Stimulated activated naive CD8-positive, alpha-beta T cell treated with anti-CD3 and anti-CD28 coated beads, Interleukin-15, Interleukin-2, amounts not matched to agents 100 ng/mL and 50 ng/mL, for 24 hours (primary cell): ENCODE measurements at regions not wholly inside any gene's neighbourhood (a gene's known extent, or its start where the extent isn't known, plus 50 kb on each side); places are given as distances from the start of the nearest gene placed in this dataset.

Source experiments
- H3K27ac Mint-ChIP-seq: one replicate; pipeline ENCODE4 v1.8.0; 2021; ENCODE audit warnings: mild to moderate bottlenecking, mixed read lengths
- H3K27me3 Mint-ChIP-seq: one replicate; pipeline ENCODE4 v1.8.0; 2021; ENCODE audit warnings: mixed read lengths
- H3K36me3 Mint-ChIP-seq: one replicate; pipeline ENCODE4 v1.8.0; 2021; ENCODE audit warnings: low read depth, mixed read lengths
- H3K4me1 Mint-ChIP-seq: one replicate; pipeline ENCODE4 v1.8.0; 2021; ENCODE audit warnings: low read depth, mixed read lengths
- H3K4me3 Mint-ChIP-seq: one replicate; pipeline ENCODE4 v1.8.0; 2021; ENCODE audit warnings: mild to moderate bottlenecking, mixed read lengths
- H3K9me3 Mint-ChIP-seq: one replicate; pipeline ENCODE4 v1.8.0; 2021; ENCODE audit warnings: mixed read lengths

DNA sequence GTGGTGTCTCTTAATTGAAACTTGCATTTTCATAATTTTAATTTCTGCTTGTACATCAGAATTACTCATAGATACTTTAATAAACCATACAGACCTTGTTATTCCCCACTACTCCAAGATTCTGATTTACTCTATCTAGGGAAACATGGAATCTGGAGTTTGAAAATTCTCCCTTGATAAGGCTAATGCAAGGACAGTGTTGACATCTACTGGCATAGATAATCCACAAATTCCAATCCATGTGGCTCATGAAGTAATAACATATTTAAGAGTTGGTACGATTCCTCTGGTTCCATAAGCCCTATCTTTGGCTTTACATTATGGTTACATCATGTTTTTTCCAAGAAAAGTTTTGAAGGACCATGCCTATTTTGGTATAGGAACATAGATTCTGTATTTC is 759.2 kb downstream of the TLR4 start:
- no peak overlapping the region for H3K27ac Mint-ChIP-seq
- no peaks in the 10 kb centered on the region for H3K36me3 Mint-ChIP-seq
- no peaks in the 10 kb centered on the region for H3K9me3 Mint-ChIP-seq

GRCh38 chr9:118473521-118473920 is 769.3 kb downstream of the TLR4 start:
- Mint-ChIP-seq H3K9me3 (peaks cover 3% of the 10 kb centered on the region), H3K4me1 (no peaks in the 10 kb centered on the region), H3K4me3 (no peak overlapping the region), H3K27ac (no peak overlapping the region), H3K27me3 (no peaks in the 10 kb centered on the region), H3K36me3 (no peaks in the 10 kb centered on the region)

More for the DNA sequence above, 759.2 kb downstream of the TLR4 start:
- Mint-ChIP-seq H3K4me1 (no peaks in the 10 kb centered on the region), H3K4me3 (no peak overlapping the region), H3K27me3 (no peaks in the 10 kb centered on the region)

GRCh38 chr9:118478752-118479151 is 774.5 kb downstream of the TLR4 start:
- H3K27ac Mint-ChIP-seq, result no peak overlapping the region
- H3K4me1 Mint-ChIP-seq, result no peaks in the 10 kb centered on the region
- H3K9me3 Mint-ChIP-seq, result peaks cover 6% of the 10 kb centered on the region
- no peaks in the 10 kb centered on the region for H3K36me3 Mint-ChIP-seq
- H3K4me3 Mint-ChIP-seq, result no peak overlapping the region
- H3K27me3 Mint-ChIP-seq, result no peaks in the 10 kb centered on the region

GRCh38 chr9:118482306-118482705 is 778.1 kb downstream of the TLR4 start:
- no peak overlapping the region for H3K27ac Mint-ChIP-seq
- peaks cover 7% of the 10 kb centered on the region for H3K9me3 Mint-ChIP-seq
- H3K36me3 Mint-ChIP-seq, result no peaks in the 10 kb centered on the region
- no peaks in the 10 kb centered on the region for H3K4me1 Mint-ChIP-seq
- H3K4me3 Mint-ChIP-seq, result no peak overlapping the region
- H3K27me3 Mint-ChIP-seq, result no peaks in the 10 kb centered on the region

GRCh38 chr9:118483677-118484076 is 779.5 kb downstream of the TLR4 start:
- H3K9me3 Mint-ChIP-seq, result peaks cover 15% of the 10 kb centered on the region
- no peaks in the 10 kb centered on the region for H3K4me1 Mint-ChIP-seq
- H3K27me3 Mint-ChIP-seq, result no peaks in the 10 kb centered on the region
- H3K4me3 Mint-ChIP-seq, result no peak overlapping the region
- H3K27ac Mint-ChIP-seq, result no peak overlapping the region
- no peaks in the 10 kb centered on the region for H3K36me3 Mint-ChIP-seq

DNA sequence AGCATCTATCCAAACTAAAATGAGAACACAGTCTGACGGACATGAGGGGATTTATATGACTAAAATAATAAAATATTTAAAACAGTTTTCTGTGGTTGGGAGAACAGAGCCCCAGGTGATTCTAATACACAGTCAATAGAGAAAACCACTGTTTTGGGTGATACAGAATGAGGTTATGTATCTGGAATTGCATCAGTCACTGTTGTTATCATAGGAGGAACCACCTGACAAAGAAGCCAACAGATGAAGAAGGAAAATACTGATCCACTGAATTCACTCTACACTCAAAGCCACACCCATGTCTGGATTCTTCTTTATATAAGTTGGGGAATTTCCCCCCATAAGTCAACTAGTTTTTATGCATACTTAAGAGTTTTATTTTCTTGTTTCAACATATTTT is 799.0 kb downstream of the TLR4 start:
- no peaks in the 10 kb centered on the region for H3K27me3 Mint-ChIP-seq
- H3K4me3 Mint-ChIP-seq, result no peak overlapping the region
- peaks cover 14% of the 10 kb centered on the region for H3K9me3 Mint-ChIP-seq
- no peaks in the 10 kb centered on the region for H3K36me3 Mint-ChIP-seq
- no peaks in the 10 kb centered on the region for H3K4me1 Mint-ChIP-seq
- no peak overlapping the region for H3K27ac Mint-ChIP-seq

- Mint-ChIP-seq H3K27me3 (no peaks in the 10 kb centered on the region), H3K4me1 (no peaks in the 10 kb centered on the region), H3K36me3 (no peaks in the 10 kb centered on the region), H3K9me3 (peaks cover 8% of the 10 kb centered on the region), H3K27ac (no peak overlapping the region), H3K4me3 (no peak overlapping the region)
Measured at GRCh38 chr9:118510711-118511110, 806.5 kb downstream of the TLR4 start.

- Mint-ChIP-seq H3K27me3 (no peaks in the 10 kb centered on the region), H3K27ac (no peak overlapping the region), H3K4me3 (no peak overlapping the region), H3K4me1 (no peaks in the 10 kb centered on the region), H3K9me3 (peaks cover 7% of the 10 kb centered on the region), H3K36me3 (no peaks in the 10 kb centered on the region)
Measured at GRCh38 chr9:118515947-118516346, 811.7 kb downstream of the TLR4 start.

DNA sequence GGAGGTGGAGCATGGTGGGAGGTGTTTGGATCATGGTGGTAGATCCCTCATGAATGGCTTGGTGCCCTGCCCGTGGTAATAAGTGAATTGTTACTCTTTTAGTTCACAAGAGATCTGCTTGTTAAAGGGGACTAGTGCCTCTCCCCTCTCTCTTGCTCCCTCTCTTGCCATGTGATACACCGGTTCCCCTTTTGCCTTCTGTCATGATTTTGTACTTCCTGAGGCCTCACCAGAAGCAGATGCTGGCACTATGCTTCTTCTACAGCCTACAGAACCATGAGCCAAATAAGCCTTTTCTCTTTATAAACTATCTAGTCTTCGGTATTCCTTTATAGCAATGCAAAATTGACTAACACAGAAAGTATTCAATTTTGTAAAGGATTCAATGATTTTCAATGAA is 817.1 kb downstream of the TLR4 start:
- peaks cover 4% of the 10 kb centered on the region for H3K27me3 Mint-ChIP-seq
- no peak overlapping the region for H3K4me3 Mint-ChIP-seq
- no peaks in the 10 kb centered on the region for H3K9me3 Mint-ChIP-seq
- no peaks in the 10 kb centered on the region for H3K4me1 Mint-ChIP-seq
- no peak overlapping the region for H3K27ac Mint-ChIP-seq
- H3K36me3 Mint-ChIP-seq, result no peaks in the 10 kb centered on the region

DNA sequence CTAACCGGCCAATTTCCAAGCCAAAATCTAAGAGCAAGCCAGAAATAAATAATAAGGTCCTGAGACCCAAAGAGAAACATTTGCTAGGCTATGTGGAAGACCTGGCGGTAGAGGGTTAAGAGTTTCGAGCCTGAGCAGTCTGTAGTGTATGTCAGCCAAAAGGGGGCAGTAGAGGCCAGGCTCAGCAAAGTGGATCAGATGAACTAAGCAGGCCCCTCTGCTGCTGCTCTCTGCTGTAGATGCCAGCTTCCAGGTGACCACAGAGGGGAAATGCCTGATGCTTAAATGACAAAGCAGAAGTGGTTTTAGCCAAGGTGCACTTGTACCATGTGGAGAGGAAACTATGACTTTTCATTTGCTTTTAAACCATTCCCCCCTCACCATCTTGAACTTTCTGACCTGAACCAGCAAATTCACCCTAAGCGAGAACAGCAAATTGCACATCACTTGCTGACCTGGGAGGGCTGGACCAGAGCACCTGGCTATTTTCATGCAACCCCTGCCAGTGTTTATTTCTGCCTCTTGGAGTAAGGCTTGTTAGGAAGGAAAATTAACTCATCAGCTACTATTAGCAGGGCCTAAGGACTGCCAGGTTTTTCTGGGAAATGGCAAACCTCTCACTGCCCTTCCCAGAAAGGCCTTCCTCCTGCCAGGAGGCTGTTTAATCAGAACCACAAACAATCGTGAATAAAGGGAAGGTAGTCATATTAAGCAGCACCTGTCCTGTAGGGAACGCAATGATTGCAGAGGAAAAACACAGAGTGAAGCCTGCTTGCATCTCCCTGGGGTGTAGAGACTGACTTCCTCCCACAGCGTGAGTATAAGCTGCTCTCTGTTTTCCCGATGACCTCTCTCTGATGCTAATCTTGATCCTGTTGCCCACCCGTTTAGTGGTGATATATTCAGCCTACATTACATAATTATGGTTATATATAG is 818.2 kb downstream of the TLR4 start:
- H3K36me3 Mint-ChIP-seq, result no peaks in the 10 kb centered on the region
- H3K27me3 Mint-ChIP-seq, result peaks cover 4% of the 10 kb centered on the region
- H3K4me1 Mint-ChIP-seq, result no peaks in the 10 kb centered on the region
- H3K4me3 Mint-ChIP-seq, result no peak overlapping the region
- no peaks in the 10 kb centered on the region for H3K9me3 Mint-ChIP-seq
- no peak overlapping the region for H3K27ac Mint-ChIP-seq

- no peak overlapping the region for H3K4me3 Mint-ChIP-seq
- H3K4me1 Mint-ChIP-seq, result no peaks in the 10 kb centered on the region
- H3K27me3 Mint-ChIP-seq, result no peaks in the 10 kb centered on the region
- no peaks in the 10 kb centered on the region for H3K36me3 Mint-ChIP-seq
- H3K27ac Mint-ChIP-seq, result no peak overlapping the region
- H3K9me3 Mint-ChIP-seq, result no peaks in the 10 kb centered on the region
Measured at GRCh38 chr9:118527261-118527660, 823.1 kb downstream of the TLR4 start.

DNA sequence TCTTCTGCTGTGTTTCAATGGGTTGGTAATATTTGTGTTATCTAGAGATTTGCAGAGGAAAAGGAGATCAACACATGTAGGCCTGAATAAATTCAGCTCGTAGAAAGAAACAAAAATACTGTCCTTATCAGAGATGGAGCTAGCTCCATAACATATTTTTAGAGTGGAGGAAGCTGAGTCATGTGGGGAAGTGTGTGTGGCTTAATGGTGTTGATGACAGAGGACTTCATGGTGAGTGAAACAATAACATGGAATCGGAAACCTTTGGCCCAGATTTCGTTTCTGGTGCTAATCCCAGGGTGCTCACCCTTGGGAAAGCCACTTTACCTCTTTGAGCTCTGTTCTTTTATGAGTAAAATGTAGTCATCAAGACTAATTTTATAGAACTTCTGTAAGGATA is 825.0 kb downstream of the TLR4 start:
- H3K4me1 Mint-ChIP-seq, result no peaks in the 10 kb centered on the region
- no peak overlapping the region for H3K4me3 Mint-ChIP-seq
- peaks cover 4% of the 10 kb centered on the region for H3K9me3 Mint-ChIP-seq
- no peaks in the 10 kb centered on the region for H3K27me3 Mint-ChIP-seq
- H3K36me3 Mint-ChIP-seq, result no peaks in the 10 kb centered on the region
- H3K27ac Mint-ChIP-seq, result no peak overlapping the region

- Mint-ChIP-seq H3K36me3 (no peaks in the 10 kb centered on the region), H3K27ac (no peak overlapping the region), H3K4me1 (no peaks in the 10 kb centered on the region), H3K4me3 (no peak overlapping the region), H3K9me3 (peaks cover 5% of the 10 kb centered on the region), H3K27me3 (no peaks in the 10 kb centered on the region)
Measured at GRCh38 chr9:118529624-118530214, 825.5 kb downstream of the TLR4 start.

DNA sequence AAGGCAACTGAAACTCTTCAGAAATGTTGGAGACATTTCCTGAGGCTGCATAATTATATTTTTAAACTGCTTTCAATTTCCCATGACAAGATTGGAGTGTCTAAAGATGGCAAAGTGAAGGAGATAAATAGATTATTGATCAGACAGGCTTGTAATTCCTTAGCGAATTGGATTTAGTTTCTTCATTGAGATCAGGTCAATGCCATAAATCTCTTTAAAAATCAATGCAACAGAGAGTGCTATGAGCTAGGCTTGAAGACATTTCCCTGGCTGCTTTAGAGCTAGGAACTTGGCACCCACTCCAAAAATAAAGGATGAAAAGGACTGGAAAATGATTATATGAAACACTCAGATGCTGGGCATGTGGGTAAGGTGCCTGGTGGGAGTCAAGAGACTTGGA is 828.4 kb downstream of the TLR4 start:
- Mint-ChIP-seq H3K9me3 (peaks cover 7% of the 10 kb centered on the region), H3K4me3 (no peak overlapping the region), H3K27me3 (no peaks in the 10 kb centered on the region), H3K27ac (no peak overlapping the region), H3K36me3 (no peaks in the 10 kb centered on the region), H3K4me1 (no peaks in the 10 kb centered on the region)

DNA sequence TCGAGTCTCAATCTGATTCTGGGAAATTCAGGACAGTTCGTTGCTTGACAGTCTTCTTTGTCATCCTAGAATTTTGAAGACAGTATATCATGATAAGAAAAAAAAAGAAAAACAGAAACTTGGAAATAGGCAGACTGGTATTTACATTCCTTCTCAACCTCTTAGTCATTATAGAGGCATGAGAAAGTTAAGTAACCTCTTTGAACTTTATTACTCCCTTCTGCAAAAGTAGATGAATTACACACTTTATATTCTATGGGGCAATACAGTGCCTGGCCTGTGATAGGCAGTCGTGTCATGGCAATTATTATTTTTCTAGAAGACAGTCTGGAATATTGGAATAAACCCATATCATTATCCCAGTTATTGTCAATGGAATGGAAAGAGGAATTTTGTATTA is 828.9 kb downstream of the TLR4 start:
- Mint-ChIP-seq H3K27ac (no peak overlapping the region), H3K27me3 (no peaks in the 10 kb centered on the region), H3K36me3 (no peaks in the 10 kb centered on the region), H3K9me3 (peaks cover 7% of the 10 kb centered on the region), H3K4me3 (no peak overlapping the region), H3K4me1 (no peaks in the 10 kb centered on the region)

DNA sequence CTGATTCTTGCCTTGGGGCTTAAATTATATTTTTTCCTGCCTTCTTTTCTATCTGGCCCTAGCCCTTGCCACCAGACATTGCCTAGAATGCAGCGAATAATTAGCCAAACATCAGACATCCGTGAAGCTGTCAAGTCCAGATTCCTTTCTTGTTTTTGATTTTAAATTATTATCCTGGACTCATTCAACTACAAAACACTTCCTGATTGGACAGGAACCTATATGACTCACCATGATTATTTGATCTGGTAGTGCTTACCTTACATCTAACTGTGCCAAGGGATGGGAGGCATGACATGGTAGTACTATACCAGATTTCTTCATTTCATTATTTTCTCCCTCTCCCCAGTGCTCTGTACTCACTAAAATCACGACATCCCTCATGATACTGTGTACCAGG is 829.6 kb downstream of the TLR4 start:
- H3K27me3 Mint-ChIP-seq, result no peaks in the 10 kb centered on the region
- no peak overlapping the region for H3K27ac Mint-ChIP-seq
- peaks cover 7% of the 10 kb centered on the region for H3K9me3 Mint-ChIP-seq
- no peak overlapping the region for H3K4me3 Mint-ChIP-seq
- H3K36me3 Mint-ChIP-seq, result no peaks in the 10 kb centered on the region
- no peaks in the 10 kb centered on the region for H3K4me1 Mint-ChIP-seq
